Endothelial cell of umbilical vein (primary cell): ENCODE measurements at regions not wholly inside any gene's neighbourhood (a gene's known extent, or its start where the extent isn't known, plus 50 kb on each side); places are given as distances from the start of the nearest gene placed in this dataset.

ENCODE experiments used
- FOS ChIP-seq: IDR thresholded peaks from 2 replicates; pipeline ENCODE4 v1.6.1; 2011; ENCODE audit warnings: mild to moderate bottlenecking, low read length, moderate library complexity, borderline replicate concordance; ENCODE audit not compliant: insufficient read depth
- JUN ChIP-seq: IDR thresholded peaks from 2 replicates; pipeline ENCODE4 v1.6.1; 2011; ENCODE audit warnings: borderline replicate concordance, low read depth; ENCODE audit not compliant: insufficient read length, insufficient read depth
- POLR2A ChIP-seq: IDR thresholded peaks from 2 replicates; pipeline ENCODE4 v1.6.1; 2012; ENCODE audit warnings: low read depth, mild to moderate bottlenecking, control low read depth, low read length
- POLR2AphosphoS5 ChIP-seq: IDR thresholded peaks from 2 replicates; pipeline ENCODE4 v1.6.1; 2012; ENCODE audit warnings: low read depth, mild to moderate bottlenecking, control low read depth, low read length, moderate library complexity; ENCODE audit not compliant: insufficient read depth
- TF ChIP-seq, protein P1 (sequence below), 2 donors: IDR thresholded peaks; 1 replicate in 1 of 2; 2 replicates in 1 of 2; pipeline ENCODE4 v1.5.1; 2011; ENCODE audit warnings: low read length in 2 of 2, mild to moderate bottlenecking in 2 of 2, moderate library complexity in 2 of 2, control low read depth in 1 of 2, inconsistent platforms in 1 of 2, low read depth in 1 of 2; ENCODE audit not compliant: insufficient read depth in 1 of 2; ENCODE audit errors: extremely low read depth in 1 of 2
- TF ChIP-seq, protein P2 (sequence below): IDR thresholded peaks from 2 replicates; pipeline ENCODE4 v1.6.1; 2011; ENCODE audit not compliant: insufficient read depth, insufficient read length

DNA sequence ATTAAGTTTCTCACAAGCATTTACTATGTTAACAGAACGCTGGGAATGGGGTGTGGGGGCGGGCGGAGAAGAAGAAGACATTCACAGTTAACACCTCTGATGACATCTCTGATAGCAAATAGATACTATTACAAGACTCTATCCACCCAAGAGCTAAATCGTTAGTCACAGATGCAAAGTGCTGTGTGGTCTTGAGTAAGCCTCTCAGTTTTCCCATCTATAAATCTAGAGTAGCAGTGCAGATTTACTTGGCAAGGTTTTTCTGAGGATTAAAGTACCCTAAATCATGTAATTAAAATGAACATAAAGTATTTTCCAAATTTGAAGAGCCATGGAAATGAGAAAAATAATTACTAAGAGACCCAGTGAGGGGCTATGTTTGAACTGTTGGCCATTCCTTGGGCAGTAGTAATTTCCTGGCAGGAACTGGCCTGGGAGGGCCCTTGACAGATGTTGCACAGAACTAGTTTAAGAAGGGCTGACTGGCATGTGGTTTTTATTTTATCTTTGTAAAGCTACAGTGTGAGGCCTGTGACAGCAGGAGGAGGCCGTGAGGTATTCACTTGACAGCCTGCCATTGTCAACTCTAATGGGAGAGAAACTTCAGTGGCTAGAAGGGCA lies 58.7 kb upstream of the APOBEC4 start:
- no peak for TF ChIP-seq POLR2A
- TF ChIP-seq, protein P1, sequence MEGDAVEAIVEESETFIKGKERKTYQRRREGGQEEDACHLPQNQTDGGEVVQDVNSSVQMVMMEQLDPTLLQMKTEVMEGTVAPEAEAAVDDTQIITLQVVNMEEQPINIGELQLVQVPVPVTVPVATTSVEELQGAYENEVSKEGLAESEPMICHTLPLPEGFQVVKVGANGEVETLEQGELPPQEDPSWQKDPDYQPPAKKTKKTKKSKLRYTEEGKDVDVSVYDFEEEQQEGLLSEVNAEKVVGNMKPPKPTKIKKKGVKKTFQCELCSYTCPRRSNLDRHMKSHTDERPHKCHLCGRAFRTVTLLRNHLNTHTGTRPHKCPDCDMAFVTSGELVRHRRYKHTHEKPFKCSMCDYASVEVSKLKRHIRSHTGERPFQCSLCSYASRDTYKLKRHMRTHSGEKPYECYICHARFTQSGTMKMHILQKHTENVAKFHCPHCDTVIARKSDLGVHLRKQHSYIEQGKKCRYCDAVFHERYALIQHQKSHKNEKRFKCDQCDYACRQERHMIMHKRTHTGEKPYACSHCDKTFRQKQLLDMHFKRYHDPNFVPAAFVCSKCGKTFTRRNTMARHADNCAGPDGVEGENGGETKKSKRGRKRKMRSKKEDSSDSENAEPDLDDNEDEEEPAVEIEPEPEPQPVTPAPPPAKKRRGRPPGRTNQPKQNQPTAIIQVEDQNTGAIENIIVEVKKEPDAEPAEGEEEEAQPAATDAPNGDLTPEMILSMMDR (IDR thresholded peaks at IDR 0.05; ENCODE audit: extremely low read depth in 1 of 2, insufficient read depth in 1 of 2, low read depth in 1 of 2, low read length in 2 of 2), result peak in 1 of 2 donors; percentile 7
- TF ChIP-seq JUN, result no peak
- peak; percentile 22 for TF ChIP-seq FOS
- TF ChIP-seq POLR2AphosphoS5, result peak; percentile 25
- TF ChIP-seq, protein P2, sequence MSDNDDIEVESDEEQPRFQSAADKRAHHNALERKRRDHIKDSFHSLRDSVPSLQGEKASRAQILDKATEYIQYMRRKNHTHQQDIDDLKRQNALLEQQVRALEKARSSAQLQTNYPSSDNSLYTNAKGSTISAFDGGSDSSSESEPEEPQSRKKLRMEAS, result no peak
